Liver (tissue), 3 donors: ENCODE measurements at regions not wholly inside any gene's neighbourhood (a gene's known extent, or its start where the extent isn't known, plus 50 kb on each side); places are given as distances from the start of the nearest gene placed in this dataset.
"Not testable (repeated sequence)": the region's sequence is repeated elsewhere in the genome, so short reads cannot be mapped to it uniquely, and the experiment has no call there.

Experiments used
- CTCF ChIP-seq: fragments of 150-350 bp; IDR thresholded peaks from 2 replicates; pipeline ENCODE4 v1.5.1; 2017; ENCODE audit warnings: improper control_type of control experiment, low read depth, low read length; ENCODE audit not compliant: missing input control
- EGR1 ChIP-seq, 2 donors: IDR thresholded peaks; 2 replicates each; pipeline ENCODE4 v1.6.1; 2016 to 2018; ENCODE audit warnings: antibody characterized with exemption in 2 of 2, low read depth in 2 of 2
- FOXA1 ChIP-seq: IDR thresholded peaks from 2 replicates; pipeline ENCODE4 v1.6.1; 2016; ENCODE audit warnings: antibody characterized with exemption
- GABPA ChIP-seq, 2 donors: IDR thresholded peaks in 1 of 2; conservative IDR thresholded peaks in 1 of 2; 2 replicates each; pipeline ENCODE4 v1.6.1; 2016; ENCODE audit warnings: antibody characterized with exemption in 2 of 2, mild to moderate bottlenecking in 1 of 2, moderate library complexity in 1 of 2
- JUND ChIP-seq, 2 donors: IDR thresholded peaks; 2 replicates each; pipeline ENCODE4 v1.6.1; 2016; ENCODE audit warnings: antibody characterized with exemption in 2 of 2
- SP1 ChIP-seq: IDR thresholded peaks from 2 replicates; pipeline ENCODE4 v1.6.1; 2018; ENCODE audit warnings: antibody characterized with exemption, mild to moderate bottlenecking
- TAF1 ChIP-seq: conservative IDR thresholded peaks from 2 replicates; pipeline ENCODE4 v1.6.1; 2016; ENCODE audit warnings: antibody characterized with exemption, mild to moderate bottlenecking
- ZBTB33 ChIP-seq: IDR thresholded peaks from 2 replicates; pipeline ENCODE4 v1.6.1; 2016; ENCODE audit warnings: antibody characterized with exemption
- TF ChIP-seq, protein P1 (sequence below): IDR thresholded peaks from 2 replicates; pipeline ENCODE4 v1.6.1; 2016; ENCODE audit warnings: antibody characterized with exemption
- TF ChIP-seq, protein P2 (sequence below): IDR thresholded peaks from 2 replicates; pipeline ENCODE4 v1.6.1; 2016; ENCODE audit warnings: antibody characterized with exemption, mild to moderate bottlenecking
- donor health status: healthy.
- donor health status: healthy.

DNA sequence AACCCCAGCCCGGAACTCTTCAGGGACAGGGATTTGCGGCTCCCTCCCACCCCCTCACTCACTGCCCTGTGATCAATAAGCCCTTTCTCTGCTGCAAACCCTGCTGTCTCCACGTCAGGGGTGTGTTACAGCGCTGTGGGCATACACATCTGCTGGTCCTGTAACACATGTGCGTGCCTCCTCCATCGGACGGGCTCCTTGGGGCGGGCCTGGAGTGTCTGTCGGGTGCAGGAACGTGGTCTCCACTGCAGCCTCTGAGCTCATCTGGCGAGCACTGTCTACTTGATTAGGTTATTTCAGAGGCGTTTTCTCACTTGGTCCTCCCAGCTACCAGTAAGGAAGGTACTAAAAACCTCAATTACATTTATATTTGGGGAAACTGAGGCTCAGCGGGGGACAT, 97.0 kb upstream of the LRPAP1 start:
- not testable (repeated sequence) for TF ChIP-seq SP1; CTCF; JUND (IDR thresholded peaks at IDR 0.05); GABPA (IDR thresholded peaks at IDR 0.05 in 1 of 2, conservative IDR thresholded peaks at IDR 0.05 in 1 of 2); FOXA1; ZBTB33; TAF1; EGR1 (IDR thresholded peaks at IDR 0.05; ENCODE audit: low read depth in 2 of 2)
- TF ChIP-seq, protein P1, sequence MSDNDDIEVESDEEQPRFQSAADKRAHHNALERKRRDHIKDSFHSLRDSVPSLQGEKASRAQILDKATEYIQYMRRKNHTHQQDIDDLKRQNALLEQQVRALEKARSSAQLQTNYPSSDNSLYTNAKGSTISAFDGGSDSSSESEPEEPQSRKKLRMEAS, result not testable (repeated sequence)
- TF ChIP-seq, protein P2, sequence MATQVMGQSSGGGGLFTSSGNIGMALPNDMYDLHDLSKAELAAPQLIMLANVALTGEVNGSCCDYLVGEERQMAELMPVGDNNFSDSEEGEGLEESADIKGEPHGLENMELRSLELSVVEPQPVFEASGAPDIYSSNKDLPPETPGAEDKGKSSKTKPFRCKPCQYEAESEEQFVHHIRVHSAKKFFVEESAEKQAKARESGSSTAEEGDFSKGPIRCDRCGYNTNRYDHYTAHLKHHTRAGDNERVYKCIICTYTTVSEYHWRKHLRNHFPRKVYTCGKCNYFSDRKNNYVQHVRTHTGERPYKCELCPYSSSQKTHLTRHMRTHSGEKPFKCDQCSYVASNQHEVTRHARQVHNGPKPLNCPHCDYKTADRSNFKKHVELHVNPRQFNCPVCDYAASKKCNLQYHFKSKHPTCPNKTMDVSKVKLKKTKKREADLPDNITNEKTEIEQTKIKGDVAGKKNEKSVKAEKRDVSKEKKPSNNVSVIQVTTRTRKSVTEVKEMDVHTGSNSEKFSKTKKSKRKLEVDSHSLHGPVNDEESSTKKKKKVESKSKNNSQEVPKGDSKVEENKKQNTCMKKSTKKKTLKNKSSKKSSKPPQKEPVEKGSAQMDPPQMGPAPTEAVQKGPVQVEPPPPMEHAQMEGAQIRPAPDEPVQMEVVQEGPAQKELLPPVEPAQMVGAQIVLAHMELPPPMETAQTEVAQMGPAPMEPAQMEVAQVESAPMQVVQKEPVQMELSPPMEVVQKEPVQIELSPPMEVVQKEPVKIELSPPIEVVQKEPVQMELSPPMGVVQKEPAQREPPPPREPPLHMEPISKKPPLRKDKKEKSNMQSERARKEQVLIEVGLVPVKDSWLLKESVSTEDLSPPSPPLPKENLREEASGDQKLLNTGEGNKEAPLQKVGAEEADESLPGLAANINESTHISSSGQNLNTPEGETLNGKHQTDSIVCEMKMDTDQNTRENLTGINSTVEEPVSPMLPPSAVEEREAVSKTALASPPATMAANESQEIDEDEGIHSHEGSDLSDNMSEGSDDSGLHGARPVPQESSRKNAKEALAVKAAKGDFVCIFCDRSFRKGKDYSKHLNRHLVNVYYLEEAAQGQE, result not testable (repeated sequence)
